ENCODE measurements at regions not wholly inside any gene's neighbourhood (a gene's known extent, or its start where the extent isn't known, plus 50 kb on each side); places are given as distances from the start of the nearest gene placed in this dataset.

- TF ChIP-seq ZFX (IDR thresholded peaks at IDR 0.05) (no peak), CTCF (conservative IDR thresholded peaks at IDR 0.05) (no peak)
These were observed 85.0 kb downstream of the TEX13C start for GRCh38 chrX:125404667-125405160.

Measured in C4-2B (cell line).